ENCODE measurements at regions not wholly inside any gene's neighbourhood (a gene's known extent, or its start where the extent isn't known, plus 50 kb on each side); places are given as distances from the start of the nearest gene placed in this dataset.

DNA sequence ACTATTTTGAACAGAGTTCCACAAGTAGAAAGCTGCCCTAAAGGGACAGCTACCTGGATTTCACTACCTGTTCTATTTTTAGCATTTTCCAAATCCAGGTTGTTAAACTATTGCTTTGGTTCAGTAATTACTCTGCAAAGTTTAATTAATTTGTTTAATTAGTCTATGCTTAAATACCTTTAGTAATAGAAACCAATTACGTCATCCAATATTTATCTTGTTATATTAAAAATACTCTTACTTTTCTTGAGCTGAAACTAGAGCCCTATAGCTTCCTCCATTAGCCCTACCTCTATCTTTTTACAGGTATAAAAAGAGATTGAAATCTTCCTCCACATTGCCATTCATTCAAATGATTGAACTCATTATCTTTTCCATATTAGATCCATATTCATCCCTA, 514.6 kb downstream of the DSC3 start:
- H3K4me3 ChIP-seq (ENCODE audit: low read depth, low read length): no peak overlapping the region
- TF ChIP-seq, protein P1, sequence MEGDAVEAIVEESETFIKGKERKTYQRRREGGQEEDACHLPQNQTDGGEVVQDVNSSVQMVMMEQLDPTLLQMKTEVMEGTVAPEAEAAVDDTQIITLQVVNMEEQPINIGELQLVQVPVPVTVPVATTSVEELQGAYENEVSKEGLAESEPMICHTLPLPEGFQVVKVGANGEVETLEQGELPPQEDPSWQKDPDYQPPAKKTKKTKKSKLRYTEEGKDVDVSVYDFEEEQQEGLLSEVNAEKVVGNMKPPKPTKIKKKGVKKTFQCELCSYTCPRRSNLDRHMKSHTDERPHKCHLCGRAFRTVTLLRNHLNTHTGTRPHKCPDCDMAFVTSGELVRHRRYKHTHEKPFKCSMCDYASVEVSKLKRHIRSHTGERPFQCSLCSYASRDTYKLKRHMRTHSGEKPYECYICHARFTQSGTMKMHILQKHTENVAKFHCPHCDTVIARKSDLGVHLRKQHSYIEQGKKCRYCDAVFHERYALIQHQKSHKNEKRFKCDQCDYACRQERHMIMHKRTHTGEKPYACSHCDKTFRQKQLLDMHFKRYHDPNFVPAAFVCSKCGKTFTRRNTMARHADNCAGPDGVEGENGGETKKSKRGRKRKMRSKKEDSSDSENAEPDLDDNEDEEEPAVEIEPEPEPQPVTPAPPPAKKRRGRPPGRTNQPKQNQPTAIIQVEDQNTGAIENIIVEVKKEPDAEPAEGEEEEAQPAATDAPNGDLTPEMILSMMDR (IDR thresholded peaks at IDR 0.05; ENCODE audit: borderline replicate concordance, insufficient read depth, low read depth, low read length): no peak

DNA sequence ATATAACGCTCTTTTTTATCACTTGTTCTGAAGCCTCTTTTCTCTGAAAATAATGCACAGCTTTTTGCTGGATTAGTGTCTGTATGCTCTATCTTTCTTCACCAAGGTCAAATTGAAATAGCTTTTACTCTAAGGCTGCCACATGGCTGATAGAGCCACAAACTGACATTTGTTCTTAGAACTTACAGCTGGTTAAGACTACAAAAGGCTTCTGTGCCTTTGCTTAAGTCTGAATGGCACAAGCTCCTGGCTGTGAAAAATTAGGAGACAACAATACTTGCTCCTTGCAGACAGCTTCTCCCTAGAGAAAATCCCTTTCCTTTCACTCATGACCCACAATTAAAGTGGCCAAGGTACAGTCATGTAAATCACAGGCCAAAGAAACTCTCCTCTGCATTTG, 515.3 kb downstream of the DSC3 start:
- TF ChIP-seq, protein P1 (IDR thresholded peaks at IDR 0.05; ENCODE audit: borderline replicate concordance, insufficient read depth, low read depth, low read length): no peak
- H3K4me3 ChIP-seq (ENCODE audit: low read depth, low read length): no peak overlapping the region

DNA sequence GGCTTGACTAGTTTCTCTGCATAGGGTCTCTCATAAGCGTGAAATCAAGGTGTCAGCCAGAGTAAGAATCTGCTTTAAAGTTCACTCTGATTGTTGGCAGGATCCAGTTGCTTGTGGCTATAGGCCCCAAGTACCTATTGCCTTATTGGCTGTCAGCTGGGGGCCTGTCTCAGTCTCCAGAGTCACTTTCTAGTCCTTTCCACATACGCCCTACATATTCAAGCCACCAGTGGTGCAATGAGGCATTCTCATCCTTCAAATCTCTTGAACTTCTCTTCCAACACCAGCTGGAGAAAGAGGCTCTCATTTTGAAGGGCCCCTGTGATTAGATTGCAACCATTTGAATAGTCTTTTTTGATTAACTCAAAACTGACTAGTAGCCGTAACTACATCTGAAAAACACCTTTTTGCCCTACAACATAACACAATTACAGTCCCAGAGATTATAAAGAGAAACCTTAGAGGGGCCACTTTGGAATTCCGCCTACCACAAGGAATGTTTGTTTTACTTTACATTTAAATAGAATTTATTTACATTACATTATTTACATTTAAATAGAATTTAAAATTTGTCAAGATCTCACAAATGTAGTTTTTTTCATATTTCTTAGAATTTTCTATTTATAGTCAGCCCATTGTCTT, 520.1 kb downstream of the DSC3 start:
- no peak overlapping the region for H3K4me3 ChIP-seq (ENCODE audit: low read depth, low read length)
- TF ChIP-seq, protein P1 (IDR thresholded peaks at IDR 0.05; ENCODE audit: borderline replicate concordance, insufficient read depth, low read depth, low read length): no peak

DNA sequence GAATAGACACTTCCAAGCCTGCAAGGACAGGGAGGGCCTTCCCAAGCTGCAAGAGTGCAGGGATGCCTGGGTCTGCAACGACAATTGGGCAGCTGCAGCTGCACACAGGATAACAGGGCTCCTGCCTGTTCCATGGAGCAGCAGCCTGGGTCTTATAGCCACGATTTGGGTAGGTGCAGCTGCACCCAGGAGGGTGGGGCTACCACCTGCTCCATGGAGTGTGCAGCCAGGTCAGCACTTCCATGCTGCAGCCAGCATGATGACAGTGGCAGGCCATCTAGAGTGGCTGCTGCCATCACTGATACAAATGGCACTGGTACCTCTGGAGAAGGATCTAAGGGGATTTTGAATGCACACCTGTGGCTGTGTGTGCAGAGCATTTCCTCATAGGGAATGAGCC, 528.5 kb downstream of the DSC3 start:
- TF ChIP-seq, protein P1 (IDR thresholded peaks at IDR 0.05; ENCODE audit: borderline replicate concordance, insufficient read depth, low read depth, low read length): no peak
- H3K4me3 ChIP-seq (ENCODE audit: low read depth, low read length): no peak overlapping the region

DNA sequence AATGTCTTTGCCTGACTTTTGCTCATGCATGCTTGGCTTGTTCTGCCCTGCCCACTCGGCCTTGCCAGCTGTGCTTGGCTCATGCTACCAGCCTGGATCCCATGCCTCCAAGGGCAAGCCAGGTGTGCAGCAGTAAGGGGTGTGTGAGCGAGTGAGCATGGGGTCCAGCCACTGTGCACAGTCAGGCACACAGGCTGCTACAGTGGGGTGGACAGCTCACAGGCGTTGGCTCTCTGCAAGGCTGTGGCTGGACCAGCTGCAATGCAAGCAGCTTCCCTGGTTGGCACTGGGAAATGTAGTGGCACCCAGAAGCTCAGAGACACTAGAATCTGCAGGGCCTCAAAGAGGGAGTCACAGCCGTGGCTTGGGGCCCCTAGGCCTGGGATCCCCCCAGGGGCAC, 529.7 kb downstream of the DSC3 start:
- TF ChIP-seq, protein P1 (IDR thresholded peaks at IDR 0.05; ENCODE audit: borderline replicate concordance, insufficient read depth, low read depth, low read length): no peak
- H3K4me3 ChIP-seq (ENCODE audit: low read depth, low read length): no peak overlapping the region

DNA sequence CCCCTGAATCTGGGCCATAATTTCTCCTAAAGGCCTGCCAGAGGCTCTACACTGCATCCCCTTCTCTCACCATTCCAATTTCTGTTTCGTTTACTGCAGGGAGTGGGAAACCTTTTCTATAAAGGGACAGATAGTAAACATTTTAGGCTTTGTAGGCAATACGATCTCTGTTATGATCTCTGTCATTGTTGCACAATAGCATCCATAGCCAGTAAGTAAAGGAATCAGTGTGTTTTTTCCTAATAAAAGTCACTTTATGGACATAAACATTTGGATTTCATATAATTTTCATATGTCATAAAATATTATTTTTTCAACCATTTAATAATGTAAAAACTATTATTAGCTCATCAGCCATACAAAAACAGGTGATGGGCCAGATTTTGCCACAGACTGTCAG, 531.7 kb downstream of the DSC3 start:
- no peak overlapping the region for H3K4me3 ChIP-seq (ENCODE audit: low read depth, low read length)
- TF ChIP-seq, protein P1 (IDR thresholded peaks at IDR 0.05; ENCODE audit: borderline replicate concordance, insufficient read depth, low read depth, low read length): no peak

DNA sequence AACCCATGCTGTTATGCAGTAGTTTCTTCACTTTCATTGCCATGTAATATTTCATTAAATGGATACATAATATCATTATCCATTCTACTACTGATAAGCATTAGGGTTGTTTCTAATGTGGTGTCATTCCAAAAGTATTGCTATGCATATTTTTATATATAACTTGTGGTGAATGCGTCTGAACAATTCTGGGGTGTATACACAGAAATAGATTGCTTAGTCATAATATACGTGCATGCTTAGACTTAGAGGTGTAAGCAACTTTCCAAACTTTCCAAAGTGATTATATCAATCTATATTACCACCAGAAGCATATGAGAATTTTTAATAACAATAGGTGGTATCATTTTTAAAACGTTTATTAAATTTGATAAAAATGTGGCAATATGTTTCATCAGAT, 540.9 kb downstream of the DSC3 start:
- H3K4me3 ChIP-seq (ENCODE audit: low read depth, low read length): no peak overlapping the region
- TF ChIP-seq, protein P1 (IDR thresholded peaks at IDR 0.05; ENCODE audit: borderline replicate concordance, insufficient read depth, low read depth, low read length): no peak

Measured in GM12875 (cell line).